ENCODE measurements at regions not wholly inside any gene's neighbourhood (a gene's known extent, or its start where the extent isn't known, plus 50 kb on each side); places are given as distances from the start of the nearest gene placed in this dataset.

DNA sequence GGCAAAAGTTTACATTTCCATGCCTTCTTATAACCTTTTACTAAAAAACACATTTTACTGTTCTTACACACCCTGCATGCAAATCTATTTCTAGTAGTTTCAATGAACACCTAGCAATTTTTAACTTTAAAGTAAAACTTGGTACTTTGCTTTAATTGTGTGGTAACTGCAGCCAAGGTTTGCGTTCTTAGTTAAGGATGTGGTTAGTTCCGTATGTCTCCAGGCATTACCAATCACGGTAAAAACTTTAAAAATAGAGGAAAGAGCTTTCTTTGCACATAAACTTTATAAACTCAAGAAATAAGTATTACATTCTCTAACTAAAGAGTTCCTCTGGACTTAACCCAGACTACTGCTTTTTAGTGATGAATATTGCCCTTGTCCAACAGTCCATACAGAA lies 795.2 kb downstream of the SLC16A7 start:
- DNase-seq = no peak

DNA sequence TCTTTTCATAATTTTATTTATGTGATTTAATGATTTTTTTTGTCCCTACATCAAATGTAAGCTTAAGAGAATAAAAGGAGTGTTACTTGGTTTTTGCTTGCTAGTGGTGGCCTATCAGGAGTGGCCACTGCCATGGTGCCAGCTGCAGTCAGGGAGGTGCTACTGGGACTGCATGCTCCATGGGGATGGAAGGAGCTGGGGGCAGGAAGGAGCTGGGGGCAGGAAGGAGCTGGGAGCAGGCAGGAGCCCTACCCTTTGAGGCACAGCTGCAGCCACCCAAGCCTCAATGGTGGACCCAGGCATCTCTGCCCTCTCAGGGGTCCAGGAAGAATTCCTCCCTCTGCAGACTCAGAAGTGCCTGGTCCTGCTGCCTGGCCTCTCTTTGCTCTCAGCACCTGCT lies 796.0 kb downstream of the SLC16A7 start:
- DNase-seq = no peak

DNA sequence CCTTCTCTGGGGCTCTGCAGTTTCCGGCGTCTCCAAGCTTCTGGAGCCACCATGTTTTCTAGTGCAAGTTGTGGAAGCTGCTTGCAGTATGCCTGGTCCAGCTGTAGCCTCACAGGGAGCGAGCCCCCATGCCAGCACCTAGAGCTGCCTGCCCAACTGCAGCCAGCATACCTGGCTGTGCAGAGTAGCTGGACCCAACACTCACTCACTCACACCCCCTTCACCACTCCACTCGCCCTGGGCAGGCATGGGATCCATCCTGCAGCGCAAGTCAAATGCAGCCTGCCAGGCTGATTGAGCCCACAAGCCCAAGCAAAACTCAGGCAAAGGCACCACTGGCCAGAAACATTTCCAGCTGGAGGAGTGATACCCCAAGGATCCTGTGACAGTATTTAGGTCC lies 797.3 kb downstream of the SLC16A7 start:
- DNase-seq = no peak

- no peak for DNase-seq
Measured at GRCh38 chr12:60394665-60395064, 798.8 kb downstream of the SLC16A7 start.

DNA sequence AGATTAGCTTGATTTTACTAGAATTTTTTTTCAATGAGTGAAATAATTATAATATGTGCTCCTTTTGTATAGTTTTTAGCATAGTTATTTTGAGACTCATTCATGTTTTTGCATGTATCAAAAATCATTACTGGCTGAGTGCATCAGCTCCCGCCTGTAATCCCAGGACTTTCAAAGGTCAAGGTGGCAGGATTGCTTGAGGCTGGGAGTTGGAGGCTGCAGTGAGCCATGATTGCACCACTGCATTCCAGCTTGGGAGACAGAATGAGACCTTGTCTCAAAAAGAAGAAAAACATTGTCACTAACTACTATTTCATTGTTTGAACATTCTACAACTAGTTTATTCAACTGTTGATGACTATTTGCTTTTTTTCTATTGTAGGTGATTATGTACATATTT lies 802.7 kb downstream of the SLC16A7 start:
- no peak for DNase-seq

GRCh38 chr12:60399064-60399463 lies 803.2 kb downstream of the SLC16A7 start:
- no peak for DNase-seq

DNA sequence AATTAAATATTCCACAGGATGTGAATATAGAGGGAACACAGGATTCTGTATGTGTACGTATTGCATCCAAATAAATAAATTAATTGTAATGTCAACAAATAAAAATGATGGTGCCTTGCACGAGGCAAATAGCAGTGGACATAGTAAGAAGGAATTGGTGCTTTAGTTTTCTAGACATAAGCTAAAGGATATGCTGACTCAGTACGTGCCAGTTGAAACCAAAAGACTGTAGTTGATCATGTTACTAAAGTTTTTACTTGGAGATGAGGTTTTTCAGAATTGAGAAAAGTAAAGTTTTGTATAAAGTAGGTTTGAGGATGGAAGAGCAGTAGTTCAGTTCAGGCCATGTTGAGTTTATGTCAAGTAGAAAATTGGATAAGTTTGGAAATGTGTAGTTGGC lies 807.2 kb downstream of the SLC16A7 start:
- no peak for DNase-seq

- DNase-seq = no peak
Measured at GRCh38 chr12:60415351-60415750, 819.5 kb downstream of the SLC16A7 start.

GRCh38 chr12:60419986-60420385 lies 824.2 kb downstream of the SLC16A7 start:
- DNase-seq = no peak

DNA sequence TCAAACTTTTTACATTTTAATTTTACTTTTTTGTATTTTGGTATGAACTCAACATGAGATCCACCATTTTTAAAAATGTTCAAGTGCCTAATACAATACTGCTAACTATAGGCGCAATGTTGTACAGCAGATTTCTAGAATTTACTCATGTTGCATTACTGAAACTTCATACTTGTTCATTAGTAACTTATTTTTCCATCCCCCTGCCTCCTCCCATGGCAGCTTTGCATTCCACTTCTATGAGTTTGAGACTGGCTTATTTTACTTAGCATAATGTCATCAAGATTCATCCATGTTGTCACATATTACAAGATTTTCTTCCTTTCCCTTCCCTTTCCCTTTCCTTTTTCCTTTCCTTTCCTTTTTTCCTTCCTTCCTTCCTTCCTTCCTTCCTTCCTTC lies 825.9 kb downstream of the SLC16A7 start:
- DNase-seq = no peak

- no peak for DNase-seq
Measured at GRCh38 chr12:60437297-60437696, 841.5 kb downstream of the SLC16A7 start.

GRCh38 chr12:60441577-60441976 lies 845.7 kb downstream of the SLC16A7 start:
- no peak for DNase-seq

DNA sequence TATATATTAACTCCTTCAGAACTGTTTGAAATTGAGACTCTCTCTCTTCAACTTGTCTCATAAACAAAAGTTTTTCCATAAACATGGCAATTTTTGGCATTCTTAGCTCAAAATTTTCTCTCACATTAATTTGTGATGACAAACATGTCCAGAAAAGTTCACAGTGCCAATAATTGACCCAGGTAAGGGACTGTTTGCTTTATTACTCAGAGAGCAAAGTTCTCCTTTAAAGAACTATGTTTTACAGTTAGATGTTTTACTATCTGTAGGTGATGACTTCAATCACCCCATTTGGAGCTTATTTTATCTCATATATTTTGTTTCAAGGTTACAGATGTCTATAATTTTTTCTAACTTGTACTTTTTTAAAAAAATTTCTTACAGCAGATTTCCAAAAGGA lies 855.6 kb downstream of the SLC16A7 start:
- no peak for DNase-seq

- no peak for DNase-seq
Measured at GRCh38 chr12:60465060-60465459, 869.2 kb downstream of the SLC16A7 start.

- no peak for DNase-seq
Measured at GRCh38 chr12:60468546-60468945, 872.7 kb downstream of the SLC16A7 start.

DNA sequence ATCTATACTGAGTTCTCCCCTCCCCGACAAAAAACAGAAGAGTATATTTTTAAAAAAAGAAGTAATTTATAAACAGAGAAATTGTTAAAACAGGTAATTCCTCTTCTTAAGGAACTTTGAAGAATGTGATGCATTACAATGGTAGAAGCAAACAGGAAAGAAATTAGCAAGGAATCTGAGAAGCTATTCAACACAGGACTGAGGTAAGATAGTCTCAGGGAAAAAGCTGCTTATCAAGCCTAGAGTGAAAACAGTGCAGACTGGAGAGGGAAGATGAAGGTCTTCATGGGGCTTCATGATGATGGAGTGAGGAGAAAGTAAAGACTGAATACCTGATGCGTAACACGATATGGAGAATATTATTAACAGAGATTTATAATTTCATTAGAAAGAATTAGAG lies 880.0 kb downstream of the SLC16A7 start:
- no peak for DNase-seq

DNA sequence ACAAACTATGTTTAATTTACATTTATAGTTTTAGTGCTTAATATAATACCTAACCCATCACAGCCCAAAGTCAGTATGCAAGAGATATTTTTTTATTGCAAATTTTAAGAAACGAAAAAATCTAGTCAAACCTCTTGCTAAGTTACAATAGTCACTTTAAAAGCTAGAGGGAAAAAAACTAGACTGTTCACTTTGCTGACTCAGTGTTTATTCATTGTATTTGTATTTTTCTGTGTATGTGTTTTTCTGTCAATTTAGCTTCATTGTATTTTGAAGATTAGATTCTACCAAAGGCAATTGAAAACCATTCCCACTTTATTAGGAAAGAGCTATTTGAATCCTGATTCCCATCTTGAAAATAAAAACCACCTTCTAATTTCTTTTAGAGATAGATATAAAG lies 891.5 kb downstream of the SLC16A7 start:
- no peak for DNase-seq

GRCh38 chr12:60489071-60489470 lies 893.2 kb downstream of the SLC16A7 start:
- DNase-seq = no peak

DNA sequence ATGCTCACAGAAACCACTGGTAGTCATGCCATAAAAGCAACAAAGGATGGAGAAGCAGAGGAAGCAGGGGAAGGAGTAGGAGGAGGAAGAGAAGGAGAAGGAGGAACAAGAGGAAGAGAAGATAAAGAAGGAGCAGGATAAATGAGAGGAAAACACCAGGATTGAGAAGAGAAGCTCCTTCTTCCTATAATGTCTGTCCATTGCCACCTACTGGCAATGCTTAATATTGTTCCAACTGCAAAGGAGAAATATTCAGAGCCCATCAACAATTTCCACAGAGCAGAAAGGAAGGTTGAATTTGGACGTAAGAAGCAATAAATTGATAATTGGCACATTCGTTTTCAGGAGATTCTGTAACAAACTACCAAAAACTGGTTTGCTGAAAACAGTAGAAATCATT lies 898.4 kb downstream of the SLC16A7 start:
- no peak for DNase-seq

DNA sequence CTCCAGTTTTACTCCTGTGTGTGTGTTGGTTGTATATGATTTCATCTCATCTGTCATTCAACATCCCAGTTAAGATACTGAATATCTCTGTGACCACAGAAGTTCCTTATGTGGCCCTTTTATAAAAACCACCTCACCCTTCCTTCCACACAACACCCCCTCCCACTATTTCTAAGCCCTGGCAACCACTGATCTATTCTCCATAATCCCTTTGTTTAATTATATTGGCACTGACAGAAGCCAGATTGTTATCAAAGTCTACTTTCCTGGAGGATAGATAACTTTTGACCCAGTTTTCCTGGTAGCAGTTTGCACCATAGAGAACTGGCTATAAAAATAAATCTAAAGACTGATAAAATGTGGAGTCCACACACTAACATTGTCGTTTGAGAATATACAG lies 902.8 kb downstream of the SLC16A7 start:
- no peak for DNase-seq

- no peak for DNase-seq
Measured at GRCh38 chr12:60501124-60501729, 905.4 kb downstream of the SLC16A7 start.

DNA sequence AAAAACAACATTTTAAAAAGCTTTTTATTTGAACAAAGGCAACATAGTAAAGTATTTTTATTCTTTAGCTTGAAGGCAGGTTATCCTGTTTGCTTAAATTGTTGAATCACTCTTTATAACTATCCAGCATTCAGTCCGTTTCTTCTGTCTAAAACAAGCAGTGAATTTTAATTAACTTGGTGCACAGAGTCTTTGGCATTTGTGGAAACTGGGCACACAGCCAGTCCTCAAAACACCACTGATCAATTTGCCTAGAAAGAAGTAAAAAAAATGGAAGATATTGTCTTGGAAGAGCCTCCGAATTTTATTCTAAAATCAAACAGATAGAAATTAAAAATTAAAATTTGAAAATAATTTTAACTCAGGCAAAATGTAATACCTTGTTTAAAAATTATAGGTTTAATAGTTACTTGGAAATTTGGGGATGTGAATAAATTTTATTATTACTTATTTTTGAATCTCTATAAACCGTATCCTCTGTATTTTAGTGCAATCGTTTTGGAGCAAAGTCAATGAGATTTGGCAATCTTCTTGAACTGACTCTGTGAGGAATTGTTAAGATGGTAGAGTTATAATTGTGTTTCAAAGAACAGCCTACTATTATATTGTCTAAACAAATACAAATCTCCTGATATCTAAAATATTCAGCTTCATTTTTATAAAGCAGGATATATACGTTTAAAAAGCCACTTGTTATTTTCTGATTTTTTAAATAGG lies 927.0 kb downstream of the SLC16A7 start:
- no peak for DNase-seq

- no peak for DNase-seq
Measured at GRCh38 chr12:60529261-60529660, 933.4 kb downstream of the SLC16A7 start.

- DNase-seq = no peak
Measured at GRCh38 chr12:60529723-60530122, 933.9 kb downstream of the SLC16A7 start.

GRCh38 chr12:60535363-60535762 lies 939.5 kb downstream of the SLC16A7 start:
- DNase-seq = no peak

Measured in NCI-H187 (cell line).